ENCODE measurements at regions not wholly inside any gene's neighbourhood (a gene's known extent, or its start where the extent isn't known, plus 50 kb on each side); places are given as distances from the start of the nearest gene placed in this dataset.

GRCh38 chr1:178607718-178608408, 95.0 kb downstream of the TEX35 start:
- Histone ChIP-seq H3K4me3 (ENCODE audit: control extremely low read depth in 1 of 5, extremely low read depth in 1 of 5, insufficient read depth in 1 of 5, low read depth in 2 of 5, low read length in 4 of 5) (peak overlapping the region in 1 of 5 experiments; percentile 39), H3K4me2 (replicated peaks; ENCODE audit: low read depth, low read length, poor library complexity, severe bottlenecking) (peak overlapping the region; percentile 69), H3K9ac (ENCODE audit: low read length) (peak overlapping the region; percentile 24), H3K9me3 (ENCODE audit: control extremely low read depth in 1 of 3, control insufficient read depth in 2 of 3, insufficient read depth in 1 of 3, low read length in 2 of 3) (peaks cover 0 to 8% (median 0%) of the 10 kb centered on the region in 3 donors), H2AFZ (ENCODE audit: insufficient read depth, low read depth, low read length, poor library complexity, severe bottlenecking) (no peak overlapping the region), H3K79me2 (ENCODE audit: control insufficient read depth, insufficient read depth, low read length) (peaks cover 33% of the 10 kb centered on the region), H4K20me1 (ENCODE audit: control insufficient read depth, insufficient read depth, low read length, poor library complexity, severe bottlenecking) (no peaks in the 10 kb centered on the region), H3K36me3 (replicated peaks in 1 of 2; ENCODE audit: control extremely low read depth in 1 of 2, control insufficient read depth in 1 of 2, extremely low read depth in 1 of 2, insufficient read depth in 2 of 2, low read length in 1 of 2) (no peaks in the 10 kb centered on the region), H3K27ac (ENCODE audit: low read length in 2 of 2) (peak overlapping the region; percentile 96 to 98), H3K4me1 (ENCODE audit: control insufficient read depth in 2 of 2, insufficient read depth in 2 of 2, low read length in 2 of 2) (peaks cover 83 to 88% of the 10 kb centered on the region in 2 donors), H3K27me3 (replicated peaks in 1 of 4; ENCODE audit: control extremely low read depth in 1 of 4, control insufficient read depth in 3 of 4, insufficient read depth in 4 of 4, low read length in 3 of 4) (no peaks in the 10 kb centered on the region)
- no peaks in the 10 kb centered on the region for H3K9me3 Mint-ChIP-seq (ENCODE audit: insufficient read depth)
- WGBS (ENCODE audit: insufficient coverage): 33% methylated on average over 2 of the region's 6 CpGs
- H3K4me3 Mint-ChIP-seq: peak overlapping the region; percentile 69
- ChIA-PET CTCF (interaction anchor here (0.7 to 3.3 kb wide), 12 partner anchors 11 to 166 kb away, joined by 3 to 44 read pairs (median 6); no protein-coding TSS in a partner anchor), POLR2A (interaction anchor here (0.7 to 1.9 kb wide), 9 partner anchors 11 to 119 kb away, joined by 3 to 17 read pairs (median 7); partner anchors contain the start of gene RALGPS2)
- H3K27ac Mint-ChIP-seq: peak overlapping the region; percentile 99
- no peak for TF ChIP-seq EZH2 (IDR thresholded peaks at IDR 0.05; ENCODE audit: borderline replicate concordance, insufficient read depth, low read depth, low read length, poor library complexity, severe bottlenecking)
- TF ChIP-seq, protein P1, sequence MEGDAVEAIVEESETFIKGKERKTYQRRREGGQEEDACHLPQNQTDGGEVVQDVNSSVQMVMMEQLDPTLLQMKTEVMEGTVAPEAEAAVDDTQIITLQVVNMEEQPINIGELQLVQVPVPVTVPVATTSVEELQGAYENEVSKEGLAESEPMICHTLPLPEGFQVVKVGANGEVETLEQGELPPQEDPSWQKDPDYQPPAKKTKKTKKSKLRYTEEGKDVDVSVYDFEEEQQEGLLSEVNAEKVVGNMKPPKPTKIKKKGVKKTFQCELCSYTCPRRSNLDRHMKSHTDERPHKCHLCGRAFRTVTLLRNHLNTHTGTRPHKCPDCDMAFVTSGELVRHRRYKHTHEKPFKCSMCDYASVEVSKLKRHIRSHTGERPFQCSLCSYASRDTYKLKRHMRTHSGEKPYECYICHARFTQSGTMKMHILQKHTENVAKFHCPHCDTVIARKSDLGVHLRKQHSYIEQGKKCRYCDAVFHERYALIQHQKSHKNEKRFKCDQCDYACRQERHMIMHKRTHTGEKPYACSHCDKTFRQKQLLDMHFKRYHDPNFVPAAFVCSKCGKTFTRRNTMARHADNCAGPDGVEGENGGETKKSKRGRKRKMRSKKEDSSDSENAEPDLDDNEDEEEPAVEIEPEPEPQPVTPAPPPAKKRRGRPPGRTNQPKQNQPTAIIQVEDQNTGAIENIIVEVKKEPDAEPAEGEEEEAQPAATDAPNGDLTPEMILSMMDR (IDR thresholded peaks at IDR 0.05): no peak
- ATAC-seq (ENCODE audit: low read depth) (peak; percentile 11), DNase-seq (peak; percentile 69)
- H3K27me3 Mint-ChIP-seq: no peaks in the 10 kb centered on the region
- H3K4me1 Mint-ChIP-seq: peaks cover 78% of the 10 kb centered on the region
- intact Hi-C loops (cut with micrococcal nuclease): loop anchor here (1.0 kb wide), 4 partner anchors 11 to 117 kb away; partner anchors contain the start of gene RALGPS2

DNA sequence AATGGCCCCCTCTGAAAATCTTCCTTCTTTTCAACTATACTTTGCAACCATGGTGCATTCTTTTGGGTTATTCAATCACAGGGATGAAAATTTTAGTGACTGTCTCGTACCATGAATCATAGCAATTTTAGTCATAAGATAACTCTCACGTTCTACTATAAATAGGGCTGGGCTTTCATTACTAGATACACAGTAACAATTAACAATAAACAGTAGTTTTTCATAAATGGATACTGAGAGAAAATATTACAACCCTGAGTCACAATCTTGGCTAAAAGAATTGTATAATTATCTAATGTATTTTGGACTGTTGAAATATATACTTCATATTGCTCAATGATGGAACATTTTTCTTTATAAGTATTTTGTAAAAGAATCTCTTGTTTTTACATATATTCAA, 96.1 kb downstream of the TEX35 start:
- CTCF ChIA-PET: interaction anchor here (0.7 to 1.9 kb wide), 10 partner anchors 10 to 117 kb away, joined by 3 to 13 read pairs (median 6); no protein-coding TSS in a partner anchor
- Histone ChIP-seq H3K4me1 (ENCODE audit: control insufficient read depth in 2 of 2, insufficient read depth in 2 of 2, low read length in 2 of 2) (peaks cover 79 to 84% of the 10 kb centered on the region in 2 donors), H3K27ac (ENCODE audit: low read length in 2 of 2) (peak overlapping the region; percentile 96 to 98), H3K4me3 (ENCODE audit: control extremely low read depth in 1 of 5, extremely low read depth in 1 of 5, insufficient read depth in 1 of 5, low read depth in 2 of 5, low read length in 4 of 5) (peak overlapping the region in 1 of 5 experiments; percentile 39), H3K9ac (ENCODE audit: low read length) (peak overlapping the region; percentile 52), H4K20me1 (ENCODE audit: control insufficient read depth, insufficient read depth, low read length, poor library complexity, severe bottlenecking) (no peaks in the 10 kb centered on the region), H3K4me2 (replicated peaks; ENCODE audit: low read depth, low read length, poor library complexity, severe bottlenecking) (peak overlapping the region; percentile 69), H3K79me2 (ENCODE audit: control insufficient read depth, insufficient read depth, low read length) (peaks cover 45% of the 10 kb centered on the region), H3K9me3 (ENCODE audit: control extremely low read depth in 1 of 3, control insufficient read depth in 2 of 3, insufficient read depth in 1 of 3, low read length in 2 of 3) (peaks cover 0 to 8% (median 0%) of the 10 kb centered on the region in 3 donors), H2AFZ (ENCODE audit: insufficient read depth, low read depth, low read length, poor library complexity, severe bottlenecking) (peak overlapping the region; percentile 18), H3K27me3 (replicated peaks in 1 of 4; ENCODE audit: control extremely low read depth in 1 of 4, control insufficient read depth in 3 of 4, insufficient read depth in 4 of 4, low read length in 3 of 4) (no peaks in the 10 kb centered on the region), H3K36me3 (replicated peaks in 1 of 2; ENCODE audit: control extremely low read depth in 1 of 2, control insufficient read depth in 1 of 2, extremely low read depth in 1 of 2, insufficient read depth in 2 of 2, low read length in 1 of 2) (no peaks in the 10 kb centered on the region)
- WGBS (ENCODE audit: insufficient coverage): no CpG with 5 or more reads among the region's 2 CpGs
- intact Hi-C loops (cut with micrococcal nuclease): no loop called here
- H3K27me3 Mint-ChIP-seq: no peaks in the 10 kb centered on the region
- DNase-seq (no peak), ATAC-seq (ENCODE audit: low read depth) (no peak)
- H3K4me1 Mint-ChIP-seq: peaks cover 75% of the 10 kb centered on the region
- TF ChIP-seq, protein P1 (IDR thresholded peaks at IDR 0.05): no peak
- TF ChIP-seq EZH2 (IDR thresholded peaks at IDR 0.05; ENCODE audit: borderline replicate concordance, insufficient read depth, low read depth, low read length, poor library complexity, severe bottlenecking): no peak
- H3K4me3 Mint-ChIP-seq: peak overlapping the region; percentile 69
- POLR2A ChIA-PET: interaction anchor here (0.6 to 1.9 kb wide), 12 partner anchors 10 to 213 kb away, joined by 3 to 17 read pairs (median 6); partner anchors contain the start of gene RALGPS2
- no peaks in the 10 kb centered on the region for H3K9me3 Mint-ChIP-seq (ENCODE audit: insufficient read depth)
- H3K27ac Mint-ChIP-seq: peak overlapping the region; percentile 99
